SU-DHL-6 (cell line): ENCODE measurements at regions not wholly inside any gene's neighbourhood (a gene's known extent, or its start where the extent isn't known, plus 50 kb on each side); places are given as distances from the start of the nearest gene placed in this dataset.

Experiments used
- H2AFZ ChIP-seq: fragments of 200-600 bp; sonication (generic); 2 replicates; pipeline ENCODE4 v1.6.1; 2014; ENCODE audit warnings: low read depth, mild to moderate bottlenecking, moderate library complexity, mixed read lengths, antibody characterized with exemption, low read length; ENCODE audit not compliant: severe bottlenecking
- H3F3A ChIP-seq: fragments of 200-600 bp; shearing (Covaris generic); 2 replicates; pipeline ENCODE4 v1.6.0; 2016; ENCODE audit warnings: antibody characterized with exemption, mild to moderate bottlenecking; ENCODE audit not compliant: insufficient read depth
- H3K27ac ChIP-seq: fragments of 200-600 bp; sonication (generic); 2 replicates; pipeline ENCODE4 v1.5.1; 2016; ENCODE audit warnings: low read depth, mild to moderate bottlenecking, low read length, moderate library complexity, mixed read lengths
- H3K27me3 ChIP-seq: fragments of 200-600 bp; sonication (generic), shearing (Covaris generic); 2 replicates; pipeline ENCODE4 v1.6.0; 2014; ENCODE audit warnings: mild to moderate bottlenecking, low read length
- H3K36me3 ChIP-seq: fragments of 200-600 bp; sonication (generic); 2 replicates; pipeline ENCODE4 v1.6.1; 2014; ENCODE audit warnings: mild to moderate bottlenecking, low read length, mixed read lengths
- H3K4me2 ChIP-seq: fragments of 300-600, 200-600 bp; shearing (Covaris generic), sonication (generic); 2 replicates; pipeline ENCODE4 v1.6.0; 2014; ENCODE audit warnings: low read length, low read depth, mild to moderate bottlenecking; ENCODE audit not compliant: poor library complexity, severe bottlenecking
- H3K4me3 ChIP-seq: fragments of 200-600 bp; sonication (generic); 2 replicates; pipeline ENCODE4 v1.5.1; 2014; ENCODE audit warnings: antibody characterized with exemption, low read length, mild to moderate bottlenecking, mixed read lengths; ENCODE audit not compliant: insufficient read depth, poor library complexity, severe bottlenecking
- H3K79me2 ChIP-seq: fragments of 200-600 bp; sonication (generic); 2 replicates; pipeline ENCODE4 v1.6.1; 2014; ENCODE audit warnings: mild to moderate bottlenecking, low read length, moderate library complexity; ENCODE audit not compliant: insufficient read depth
- H3K9ac ChIP-seq: fragments of 200-600 bp; sonication (generic); 2 replicates; pipeline ENCODE4 v1.7.0; 2014; ENCODE audit warnings: mild to moderate bottlenecking, low read length
- H3K9me2 ChIP-seq: fragments of 200-600 bp; sonication (generic); replicated peaks from 2 replicates; pipeline ENCODE4 v1.6.1; 2014; ENCODE audit warnings: low read length; ENCODE audit not compliant: insufficient read depth
- H3K9me3 ChIP-seq: fragments of 200-600 bp; sonication (generic); 2 replicates; pipeline ENCODE4 v1.6.1; 2014; ENCODE audit warnings: low read length, mixed read lengths; ENCODE audit not compliant: insufficient read depth
- H4K20me1 ChIP-seq: fragments of 200-600 bp; sonication (generic); 2 replicates; pipeline ENCODE4 v1.6.1; 2014; ENCODE audit warnings: low read depth, mild to moderate bottlenecking, antibody characterized with exemption, low read length, moderate library complexity, mixed read lengths
- EZH2phosphoT487 ChIP-seq: fragments of 200-600 bp; sonication (generic), shearing (Covaris generic); conservative IDR thresholded peaks from 2 replicates; pipeline ENCODE4 v1.6.1; 2018; ENCODE audit warnings: mild to moderate bottlenecking, antibody characterized with exemption, low read length, moderate library complexity, mixed read lengths
- TF ChIP-seq, protein P1 (sequence below): fragments of 200-600 bp; sonication (generic); IDR thresholded peaks from one replicate; pipeline ENCODE4 v1.5.1; 2017; ENCODE audit warnings: antibody characterized with exemption, mild to moderate bottlenecking, low read length, moderate library complexity; ENCODE audit not compliant: insufficient read depth, poor library complexity, severe bottlenecking

DNA sequence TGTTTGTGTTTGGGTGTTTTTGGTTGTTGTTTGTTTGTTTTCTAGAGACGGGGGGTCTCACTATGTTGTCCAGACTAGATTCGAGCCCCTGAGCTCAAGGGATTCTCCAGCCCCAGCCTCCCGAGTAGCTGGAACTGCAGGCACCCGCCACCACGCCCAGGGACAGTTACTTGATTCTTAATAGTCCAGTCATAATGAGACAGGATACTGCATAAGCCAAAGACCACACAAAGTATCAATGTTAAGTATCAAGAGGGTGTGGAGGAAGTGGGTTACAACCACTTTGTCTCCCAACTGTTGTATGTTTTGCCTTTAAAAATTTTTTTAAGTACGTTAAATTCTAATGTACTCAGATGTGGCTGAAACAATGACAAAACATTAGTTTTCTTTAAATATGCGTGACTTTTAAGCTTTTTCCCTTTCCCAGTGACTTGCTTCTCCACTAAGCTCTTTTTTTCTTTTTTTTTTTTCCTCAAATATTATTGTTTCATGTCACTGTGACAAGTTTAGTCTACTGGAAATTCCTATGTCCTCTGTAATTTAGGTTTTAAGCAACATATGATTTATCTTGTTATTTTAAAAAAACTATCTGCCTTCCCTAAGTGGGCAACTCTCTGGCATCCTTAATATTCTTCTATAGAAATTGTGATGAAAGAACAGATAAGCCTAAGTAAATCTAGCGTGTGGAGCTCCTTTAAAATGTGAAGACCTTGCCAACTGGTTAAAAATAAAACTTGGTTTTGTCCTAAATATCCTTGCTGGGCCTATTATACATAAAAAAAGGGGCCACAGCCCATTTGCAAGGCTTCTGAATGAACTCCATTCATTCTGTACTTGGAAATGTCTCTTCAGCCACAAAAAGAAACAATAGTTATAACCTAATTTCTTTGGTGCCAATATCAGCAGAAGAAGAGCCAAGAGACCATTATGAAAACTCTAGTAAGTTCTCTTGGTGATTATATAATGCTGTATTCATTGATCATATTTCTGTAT, 56.2 kb upstream of the DPH5 start:
- TF ChIP-seq EZH2phosphoT487, result no peak
- TF ChIP-seq, protein P1, sequence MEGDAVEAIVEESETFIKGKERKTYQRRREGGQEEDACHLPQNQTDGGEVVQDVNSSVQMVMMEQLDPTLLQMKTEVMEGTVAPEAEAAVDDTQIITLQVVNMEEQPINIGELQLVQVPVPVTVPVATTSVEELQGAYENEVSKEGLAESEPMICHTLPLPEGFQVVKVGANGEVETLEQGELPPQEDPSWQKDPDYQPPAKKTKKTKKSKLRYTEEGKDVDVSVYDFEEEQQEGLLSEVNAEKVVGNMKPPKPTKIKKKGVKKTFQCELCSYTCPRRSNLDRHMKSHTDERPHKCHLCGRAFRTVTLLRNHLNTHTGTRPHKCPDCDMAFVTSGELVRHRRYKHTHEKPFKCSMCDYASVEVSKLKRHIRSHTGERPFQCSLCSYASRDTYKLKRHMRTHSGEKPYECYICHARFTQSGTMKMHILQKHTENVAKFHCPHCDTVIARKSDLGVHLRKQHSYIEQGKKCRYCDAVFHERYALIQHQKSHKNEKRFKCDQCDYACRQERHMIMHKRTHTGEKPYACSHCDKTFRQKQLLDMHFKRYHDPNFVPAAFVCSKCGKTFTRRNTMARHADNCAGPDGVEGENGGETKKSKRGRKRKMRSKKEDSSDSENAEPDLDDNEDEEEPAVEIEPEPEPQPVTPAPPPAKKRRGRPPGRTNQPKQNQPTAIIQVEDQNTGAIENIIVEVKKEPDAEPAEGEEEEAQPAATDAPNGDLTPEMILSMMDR, result no peak

DNA sequence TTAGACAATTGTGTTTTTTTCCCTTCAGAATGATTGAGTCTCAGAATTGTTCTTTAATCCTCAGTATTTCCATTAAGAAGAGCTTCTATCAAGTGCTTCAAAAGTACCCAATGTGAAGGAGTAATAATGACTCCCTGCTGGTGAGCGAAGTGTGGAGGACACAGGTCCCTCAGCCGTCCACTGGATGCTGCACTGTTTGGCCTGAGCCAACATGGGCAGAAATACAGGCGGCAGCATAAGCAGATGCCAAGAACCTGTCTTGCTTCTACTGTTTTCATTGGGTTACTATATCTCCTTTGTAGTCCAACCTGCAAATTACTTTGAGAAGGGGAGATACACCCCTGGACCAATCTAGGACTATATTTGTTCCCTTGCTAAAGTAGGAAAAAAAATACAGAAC, 55.3 kb upstream of the DPH5 start:
- Histone ChIP-seq H2AFZ (no peak overlapping the region), H3K27me3 (no peaks in the 10 kb centered on the region), H3F3A (no peaks in the 10 kb centered on the region), H3K27ac (no peak overlapping the region), H3K36me3 (no peaks in the 10 kb centered on the region), H3K4me3 (no peak overlapping the region), H3K9me2 (no peaks in the 10 kb centered on the region), H4K20me1 (no peaks in the 10 kb centered on the region), H3K9me3 (no peaks in the 10 kb centered on the region), H3K9ac (no peak overlapping the region), H3K4me2 (no peak overlapping the region), H3K79me2 (no peaks in the 10 kb centered on the region)
- TF ChIP-seq EZH2phosphoT487, result no peak
- TF ChIP-seq, protein P1, result no peak

More for the DNA sequence above, 56.2 kb upstream of the DPH5 start:
- H3K4me3 ChIP-seq, result no peak overlapping the region
- H3K9ac ChIP-seq, result no peak overlapping the region
- 0 out of 2 replicates have a peak, but pooled peaks cover under 1% of the 10 kb centered on the region for H3K36me3 ChIP-seq
- H3K27ac ChIP-seq, result no peak overlapping the region
- no peaks in the 10 kb centered on the region for H3K27me3 ChIP-seq
- no peak overlapping the region for H3K4me2 ChIP-seq
- H3K79me2 ChIP-seq, result no peaks in the 10 kb centered on the region
- no peaks in the 10 kb centered on the region for H3F3A ChIP-seq
- H4K20me1 ChIP-seq, result no peaks in the 10 kb centered on the region
- no peak overlapping the region for H2AFZ ChIP-seq
- no peaks in the 10 kb centered on the region for H3K9me2 ChIP-seq
- no peaks in the 10 kb centered on the region for H3K9me3 ChIP-seq

DNA sequence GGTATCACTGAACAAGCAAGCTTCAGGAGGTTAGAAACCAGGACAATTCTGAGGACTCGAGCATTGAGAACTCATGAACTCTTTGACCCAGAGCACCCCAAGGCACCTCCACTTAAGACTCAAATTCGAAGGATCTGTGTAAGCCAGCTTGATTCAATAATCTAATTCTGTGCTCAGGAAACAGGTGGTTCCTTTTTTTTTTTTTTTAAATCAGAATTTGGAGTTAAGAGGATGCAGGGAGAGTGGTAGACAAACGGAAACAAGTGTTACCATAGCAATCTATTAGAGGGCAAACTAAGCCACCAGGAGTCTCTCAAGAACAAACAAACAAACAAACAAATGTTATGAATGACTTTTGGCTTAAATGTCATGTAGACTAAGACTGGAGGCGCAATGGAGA, 53.8 kb upstream of the DPH5 start:
- H3K4me3 ChIP-seq, result no peak overlapping the region
- H3K36me3 ChIP-seq, result no peaks in the 10 kb centered on the region
- no peak overlapping the region for H3K9ac ChIP-seq
- no peaks in the 10 kb centered on the region for H3K27me3 ChIP-seq
- no peak overlapping the region for H2AFZ ChIP-seq
- no peak for TF ChIP-seq EZH2phosphoT487
- TF ChIP-seq, protein P1, result no peak
- no peak overlapping the region for H3K4me2 ChIP-seq
- H3K9me3 ChIP-seq, result no peaks in the 10 kb centered on the region
- H3K27ac ChIP-seq, result no peak overlapping the region
- H3F3A ChIP-seq, result no peaks in the 10 kb centered on the region
- no peaks in the 10 kb centered on the region for H3K79me2 ChIP-seq
- no peaks in the 10 kb centered on the region for H3K9me2 ChIP-seq
- H4K20me1 ChIP-seq, result no peaks in the 10 kb centered on the region
